SK-N-SH treated with all-trans-retinoic acid at 6 μM for 48 hours (cell line): ENCODE measurements at regions not wholly inside any gene's neighbourhood (a gene's known extent, or its start where the extent isn't known, plus 50 kb on each side); places are given as distances from the start of the nearest gene placed in this dataset.

ENCODE experiments used
- ATAC-seq: fragments of 200-7000 bp; cut with Tn5 transposase; 3 replicates; pipeline ENCODE4 v1.9.1; 2020; ENCODE audit warnings: mild to moderate bottlenecking, moderate library complexity
- ARNTL ChIP-seq: fragments of 450-650 bp; formaldehyde crosslinking; IDR thresholded peaks from 2 replicates; pipeline ENCODE4 v1.5.0; 2020; ENCODE audit warnings: low read depth, mild to moderate bottlenecking, moderate library complexity, borderline replicate concordance
- BACH2 ChIP-seq: fragments of 250-450 bp; sonication (Bioruptor Pico); IDR thresholded peaks from 2 replicates; pipeline ENCODE4 v1.9.0; 2021; ENCODE audit warnings: mild to moderate bottlenecking, borderline replicate concordance
- CSDC2 ChIP-seq: fragments of 250-450 bp; sonication (Bioruptor Pico); IDR thresholded peaks from 2 replicates; pipeline ENCODE4 v1.5.0; 2020; ENCODE audit warnings: mild to moderate bottlenecking, moderate library complexity
- GLIS3 ChIP-seq: fragments of 250-450 bp; sonication (Bioruptor Pico); IDR thresholded peaks from 2 replicates; pipeline ENCODE4 v1.5.0; 2020; ENCODE audit warnings: mild to moderate bottlenecking, moderate library complexity
- ISL1 ChIP-seq: fragments of 250-450 bp; sonication (Bioruptor Pico); IDR thresholded peaks from 2 replicates; pipeline ENCODE4 v2.1.2; 2022; ENCODE audit warnings: mild to moderate bottlenecking, moderate library complexity
- OSR1 ChIP-seq: fragments of 250-450 bp; sonication (Bioruptor Pico); IDR thresholded peaks from 2 replicates; pipeline ENCODE4 v1.8.0; 2022; ENCODE audit warnings: moderate library complexity, mild to moderate bottlenecking, inconsistent platforms
- PPARA ChIP-seq: fragments of 250-450 bp; sonication (Bioruptor Pico); IDR thresholded peaks from 2 replicates; pipeline ENCODE4 v1.5.0; 2020; ENCODE audit warnings: mild to moderate bottlenecking, borderline replicate concordance
- RARB ChIP-seq: fragments of 250-450 bp; sonication (Bioruptor Pico); IDR thresholded peaks from 2 replicates; pipeline ENCODE4 v1.8.0; 2021; ENCODE audit warnings: mild to moderate bottlenecking, moderate library complexity
- SNAI2 ChIP-seq: fragments of 250-450 bp; sonication (Bioruptor Pico); IDR thresholded peaks from 2 replicates; pipeline ENCODE4 v1.5.0; 2020; ENCODE audit warnings: mild to moderate bottlenecking, moderate library complexity
- TOX ChIP-seq: fragments of 250-450 bp; sonication (Bioruptor Pico); IDR thresholded peaks from 2 replicates; pipeline ENCODE4 v1.8.0; 2021; ENCODE audit warnings: mild to moderate bottlenecking, moderate library complexity, borderline replicate concordance
- ZC3H10 ChIP-seq: fragments of 250-450 bp; sonication (Bioruptor Pico); IDR thresholded peaks from 2 replicates; pipeline ENCODE4 v1.5.1; 2021; ENCODE audit warnings: mild to moderate bottlenecking, moderate library complexity
- ZFP3 ChIP-seq: fragments of 250-450 bp; sonication (Bioruptor Pico); IDR thresholded peaks from 2 replicates; pipeline ENCODE4 v1.5.0; 2020; ENCODE audit warnings: mild to moderate bottlenecking, moderate library complexity
- ZFP30 ChIP-seq: fragments of 450-650 bp; formaldehyde crosslinking; IDR thresholded peaks from 2 replicates; pipeline ENCODE4 v1.5.0; 2022; ENCODE audit warnings: mild to moderate bottlenecking, moderate library complexity
- ZNF565 ChIP-seq: fragments of 450-650 bp; formaldehyde crosslinking; conservative IDR thresholded peaks from 2 replicates; pipeline ENCODE4 v1.5.0; 2020; ENCODE audit warnings: low read depth, mild to moderate bottlenecking, moderate library complexity
- ZNF70 ChIP-seq: fragments of 450-650 bp; formaldehyde crosslinking; IDR thresholded peaks from 2 replicates; pipeline ENCODE4 v1.5.0; 2020; ENCODE audit warnings: mild to moderate bottlenecking, moderate library complexity
- ZNF8 ChIP-seq: fragments of 450-650 bp; formaldehyde crosslinking; IDR thresholded peaks from 2 replicates; pipeline ENCODE4 v1.5.0; 2020; ENCODE audit warnings: mild to moderate bottlenecking, moderate library complexity
- TF ChIP-seq, protein P1 (sequence below): fragments of 250-450 bp; sonication (Bioruptor Pico); IDR thresholded peaks from 2 replicates; pipeline ENCODE4 v1.5.1; 2021; ENCODE audit warnings: mild to moderate bottlenecking, moderate library complexity
- TF ChIP-seq, protein P2 (sequence below): fragments of 250-450 bp; sonication (Bioruptor Pico); IDR thresholded peaks from 2 replicates; pipeline ENCODE4 v1.8.0; 2020; ENCODE audit warnings: mild to moderate bottlenecking, moderate library complexity, borderline replicate concordance
- TF ChIP-seq, protein P3 (sequence below): fragments of 250-450 bp; sonication (Bioruptor Pico); IDR thresholded peaks from 2 replicates; pipeline ENCODE4 v1.8.0; 2021; ENCODE audit warnings: low read depth, mild to moderate bottlenecking, moderate library complexity, borderline replicate concordance
- TF ChIP-seq, protein P4 (sequence below): fragments of 250-450 bp; sonication (Bioruptor Pico); IDR thresholded peaks from 2 replicates; pipeline ENCODE4 v1.5.1; 2020; ENCODE audit warnings: low read depth, mild to moderate bottlenecking, moderate library complexity

DNA sequence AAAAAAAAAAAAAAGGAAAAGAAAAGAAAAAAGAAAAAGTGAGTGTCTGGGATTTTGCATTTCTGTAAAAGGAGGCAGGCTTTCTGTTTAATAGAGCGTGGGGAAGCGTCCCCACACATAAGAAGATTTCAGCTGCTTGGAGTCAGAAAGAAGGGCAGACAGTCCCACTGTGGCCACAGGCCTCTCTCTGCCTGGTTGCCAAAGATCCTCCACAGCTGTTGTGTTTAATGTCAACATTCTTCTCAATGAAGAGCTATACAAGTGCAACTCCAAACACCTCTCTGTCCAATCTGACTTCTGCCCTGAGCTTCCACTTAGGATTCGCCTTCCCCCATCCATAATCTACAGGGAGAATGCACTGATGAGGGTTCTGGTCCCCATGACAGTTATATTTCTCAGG is 64.3 kb upstream of the MLN start:
- no peak for TF ChIP-seq GLIS3
- no peak for TF ChIP-seq CSDC2 (CRISPR knock-in tag)
- no peak for TF ChIP-seq TOX (CRISPR knock-in tag)
- TF ChIP-seq OSR1 (CRISPR knock-in tag) = no peak
- TF ChIP-seq ZNF565 (CRISPR knock-in tag) = no peak
- TF ChIP-seq SNAI2 (CRISPR knock-in tag) = no peak
- TF ChIP-seq, protein P1, sequence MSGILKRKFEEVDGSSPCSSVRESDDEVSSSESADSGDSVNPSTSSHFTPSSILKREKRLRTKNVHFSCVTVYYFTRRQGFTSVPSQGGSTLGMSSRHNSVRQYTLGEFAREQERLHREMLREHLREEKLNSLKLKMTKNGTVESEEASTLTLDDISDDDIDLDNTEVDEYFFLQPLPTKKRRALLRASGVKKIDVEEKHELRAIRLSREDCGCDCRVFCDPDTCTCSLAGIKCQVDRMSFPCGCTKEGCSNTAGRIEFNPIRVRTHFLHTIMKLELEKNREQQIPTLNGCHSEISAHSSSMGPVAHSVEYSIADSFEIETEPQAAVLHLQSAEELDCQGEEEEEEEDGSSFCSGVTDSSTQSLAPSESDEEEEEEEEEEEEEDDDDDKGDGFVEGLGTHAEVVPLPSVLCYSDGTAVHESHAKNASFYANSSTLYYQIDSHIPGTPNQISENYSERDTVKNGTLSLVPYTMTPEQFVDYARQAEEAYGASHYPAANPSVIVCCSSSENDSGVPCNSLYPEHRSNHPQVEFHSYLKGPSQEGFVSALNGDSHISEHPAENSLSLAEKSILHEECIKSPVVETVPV = no peak
- TF ChIP-seq PPARA (CRISPR knock-in tag) = no peak
- TF ChIP-seq, protein P2, sequence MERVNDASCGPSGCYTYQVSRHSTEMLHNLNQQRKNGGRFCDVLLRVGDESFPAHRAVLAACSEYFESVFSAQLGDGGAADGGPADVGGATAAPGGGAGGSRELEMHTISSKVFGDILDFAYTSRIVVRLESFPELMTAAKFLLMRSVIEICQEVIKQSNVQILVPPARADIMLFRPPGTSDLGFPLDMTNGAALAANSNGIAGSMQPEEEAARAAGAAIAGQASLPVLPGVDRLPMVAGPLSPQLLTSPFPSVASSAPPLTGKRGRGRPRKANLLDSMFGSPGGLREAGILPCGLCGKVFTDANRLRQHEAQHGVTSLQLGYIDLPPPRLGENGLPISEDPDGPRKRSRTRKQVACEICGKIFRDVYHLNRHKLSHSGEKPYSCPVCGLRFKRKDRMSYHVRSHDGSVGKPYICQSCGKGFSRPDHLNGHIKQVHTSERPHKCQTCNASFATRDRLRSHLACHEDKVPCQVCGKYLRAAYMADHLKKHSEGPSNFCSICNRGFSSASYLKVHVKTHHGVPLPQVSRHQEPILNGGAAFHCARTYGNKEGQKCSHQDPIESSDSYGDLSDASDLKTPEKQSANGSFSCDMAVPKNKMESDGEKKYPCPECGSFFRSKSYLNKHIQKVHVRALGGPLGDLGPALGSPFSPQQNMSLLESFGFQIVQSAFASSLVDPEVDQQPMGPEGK (CRISPR knock-in tag) = no peak
- TF ChIP-seq ZNF70 (CRISPR knock-in tag) = no peak
- ATAC-seq = no peak

DNA sequence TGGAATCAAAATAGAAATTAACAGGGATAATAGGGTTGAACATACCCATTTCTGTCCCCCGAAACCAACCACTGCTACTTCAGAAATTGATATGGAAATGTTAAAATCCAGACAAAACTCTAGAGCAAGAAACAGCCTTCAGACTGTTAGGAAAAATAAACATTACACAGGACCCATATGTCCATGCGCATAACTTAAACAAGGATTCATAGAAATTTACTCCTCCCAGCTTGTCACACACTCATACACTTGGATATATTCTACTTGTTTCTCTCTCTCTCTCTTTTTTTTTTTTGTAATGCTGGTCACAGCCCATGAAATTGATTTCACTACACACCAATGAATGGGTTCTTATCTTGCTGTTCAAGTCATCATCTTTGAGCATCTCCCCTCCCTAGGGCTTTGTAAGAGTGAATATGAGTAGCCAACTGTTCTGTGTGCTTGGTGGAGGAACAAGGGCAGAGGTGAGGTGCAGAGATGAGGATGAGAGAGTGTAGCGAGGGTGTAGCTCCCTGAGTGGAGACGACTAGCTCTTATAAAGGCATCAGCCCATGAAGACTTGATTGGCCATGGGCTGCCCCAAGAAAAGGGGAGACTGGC is 61.8 kb upstream of the MLN start:
- TF ChIP-seq GLIS3 (no peak), RARB (CRISPR knock-in tag) (no peak), ZFP30 (no peak), PPARA (CRISPR knock-in tag) (no peak), OSR1 (CRISPR knock-in tag) (no peak), ISL1 (CRISPR knock-in tag) (no peak), ARNTL (CRISPR knock-in tag) (no peak), TOX (CRISPR knock-in tag) (no peak)
- TF ChIP-seq, protein P1 = no peak
- no peak for ATAC-seq

DNA sequence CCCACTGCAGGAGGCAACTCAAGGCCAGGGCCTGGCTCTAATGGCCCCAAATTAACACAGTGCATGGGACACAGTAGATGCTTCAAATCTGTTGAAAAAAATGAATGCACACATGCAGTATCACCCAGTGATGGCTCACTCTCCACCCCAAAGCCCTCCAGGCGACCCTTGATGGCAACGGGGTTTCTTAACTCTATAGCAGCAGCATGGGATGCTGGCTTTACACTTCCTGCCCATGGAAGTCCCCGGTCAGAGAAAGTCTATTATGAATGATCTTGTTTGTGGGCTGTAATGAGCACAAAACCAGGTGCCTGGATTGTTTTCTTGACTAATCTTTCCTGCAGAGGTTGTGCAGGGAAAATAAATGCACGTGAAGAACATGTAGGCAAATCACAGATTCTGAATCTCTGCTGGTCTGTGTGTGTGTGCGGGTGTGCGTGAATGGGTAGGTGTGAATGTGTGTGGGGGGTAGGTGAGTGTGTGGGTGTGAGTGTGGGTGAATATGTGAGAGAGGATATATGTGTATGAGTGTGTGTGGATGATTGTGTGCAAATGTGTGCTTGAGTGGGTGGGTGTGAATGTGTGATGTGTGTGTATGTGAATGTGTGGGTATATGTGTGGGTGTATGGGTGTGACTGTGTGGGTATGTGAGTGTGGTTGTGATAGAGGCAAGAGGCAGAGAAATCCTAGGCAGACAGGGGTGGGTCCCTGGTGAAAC is 60.1 kb upstream of the MLN start:
- TF ChIP-seq CSDC2 (CRISPR knock-in tag) (no peak), ZFP3 (CRISPR knock-in tag) (no peak), OSR1 (CRISPR knock-in tag) (no peak), BACH2 (CRISPR knock-in tag) (no peak), RARB (CRISPR knock-in tag) (no peak), ZC3H10 (CRISPR knock-in tag) (no peak), ZFP30 (no peak), ZNF8 (no peak), ISL1 (CRISPR knock-in tag) (no peak), TOX (CRISPR knock-in tag) (no peak)
- TF ChIP-seq, protein P1 = no peak
- TF ChIP-seq, protein P3, sequence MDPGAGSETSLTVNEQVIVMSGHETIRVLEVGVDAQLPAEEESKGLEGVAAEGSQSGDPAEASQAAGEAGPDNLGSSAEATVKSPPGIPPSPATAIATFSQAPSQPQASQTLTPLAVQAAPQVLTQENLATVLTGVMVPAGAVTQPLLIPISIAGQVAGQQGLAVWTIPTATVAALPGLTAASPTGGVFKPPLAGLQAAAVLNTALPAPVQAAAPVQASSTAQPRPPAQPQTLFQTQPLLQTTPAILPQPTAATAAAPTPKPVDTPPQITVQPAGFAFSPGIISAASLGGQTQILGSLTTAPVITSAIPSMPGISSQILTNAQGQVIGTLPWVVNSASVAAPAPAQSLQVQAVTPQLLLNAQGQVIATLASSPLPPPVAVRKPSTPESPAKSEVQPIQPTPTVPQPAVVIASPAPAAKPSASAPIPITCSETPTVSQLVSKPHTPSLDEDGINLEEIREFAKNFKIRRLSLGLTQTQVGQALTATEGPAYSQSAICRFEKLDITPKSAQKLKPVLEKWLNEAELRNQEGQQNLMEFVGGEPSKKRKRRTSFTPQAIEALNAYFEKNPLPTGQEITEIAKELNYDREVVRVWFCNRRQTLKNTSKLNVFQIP (CRISPR knock-in tag) = no peak
- TF ChIP-seq, protein P4, sequence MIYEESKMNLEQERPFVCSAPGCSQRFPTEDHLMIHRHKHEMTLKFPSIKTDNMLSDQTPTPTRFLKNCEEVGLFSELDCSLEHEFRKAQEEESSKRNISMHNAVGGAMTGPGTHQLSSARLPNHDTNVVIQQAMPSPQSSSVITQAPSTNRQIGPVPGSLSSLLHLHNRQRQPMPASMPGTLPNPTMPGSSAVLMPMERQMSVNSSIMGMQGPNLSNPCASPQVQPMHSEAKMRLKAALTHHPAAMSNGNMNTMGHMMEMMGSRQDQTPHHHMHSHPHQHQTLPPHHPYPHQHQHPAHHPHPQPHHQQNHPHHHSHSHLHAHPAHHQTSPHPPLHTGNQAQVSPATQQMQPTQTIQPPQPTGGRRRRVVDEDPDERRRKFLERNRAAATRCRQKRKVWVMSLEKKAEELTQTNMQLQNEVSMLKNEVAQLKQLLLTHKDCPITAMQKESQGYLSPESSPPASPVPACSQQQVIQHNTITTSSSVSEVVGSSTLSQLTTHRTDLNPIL (CRISPR knock-in tag) = no peak
- no peak for ATAC-seq
